Testis (tissue), 2 donors: ENCODE measurements at regions not wholly inside any gene's neighbourhood (a gene's known extent, or its start where the extent isn't known, plus 50 kb on each side); places are given as distances from the start of the nearest gene placed in this dataset.

ENCODE experiments used
- DNase-seq: peaks from one replicate; pipeline ENCODE4 v3.0.0-alpha.2; 2019
- H3K27ac ChIP-seq, 2 donors: fragments of 200-600 bp; sonication (generic); one replicate each; pipeline ENCODE4 v1.5.1; 2019
- H3K27me3 ChIP-seq: fragments of 200-600 bp; sonication (generic); one replicate; pipeline ENCODE4 v1.5.1; 2019
- H3K36me3 ChIP-seq: fragments of 200-600 bp; sonication (generic); one replicate; pipeline ENCODE4 v1.5.1; 2017; ENCODE audit warnings: low read depth; ENCODE audit errors: missing control alignments
- H3K4me1 ChIP-seq: fragments of 200-600 bp; sonication (generic); one replicate; pipeline ENCODE4 v1.5.1; 2019
- H3K4me3 ChIP-seq, 2 donors: fragments of 200-600 bp; sonication (generic); one replicate each; pipeline ENCODE4 v1.5.1; 2017 to 2019
- H3K9me3 ChIP-seq: fragments of 200-600 bp; sonication (generic); one replicate; pipeline ENCODE4 v1.5.1; 2017
- CTCF ChIP-seq, 3 experiments: fragments of 450-650 bp in 2 of 3; fragments of 200-600 bp in 1 of 3; sonication (generic) in 1 of 3; IDR thresholded peaks; one replicate each; pipeline ENCODE4 v1.5.1; 2016 to 2019; ENCODE audit warnings: antibody characterized with exemption in 3 of 3, mild to moderate bottlenecking in 2 of 3, moderate library complexity in 1 of 3
- POLR2A ChIP-seq: fragments of 450-650 bp; IDR thresholded peaks from one replicate; pipeline ENCODE4 v1.6.1; 2017; ENCODE audit warnings: antibody characterized with exemption, mild to moderate bottlenecking, moderate library complexity
- WGBS, 2 donors: methylation state at CpG; one replicate each; pipeline ENCODE4 v1.1.5; 2018; 5-methylcytosine and 5-hydroxymethylcytosine counted together
- intact Hi-C: fragments of 100-400 bp; cut with DNase I; formaldehyde crosslinking; loops from one replicate; pipeline ENCODE4 v1.15.1; 2023; ENCODE audit warnings: low total_unique reads

- no peak for DNase-seq
- peaks cover 19% of the 10 kb centered on the region for H3K4me1 ChIP-seq
- H3K27ac ChIP-seq, result no peak overlapping the region
- H3K36me3 ChIP-seq, result no peaks in the 10 kb centered on the region
- H3K27me3 ChIP-seq, result no peaks in the 10 kb centered on the region
- H3K4me3 ChIP-seq, result no peak overlapping the region
- H3K9me3 ChIP-seq, result no peaks in the 10 kb centered on the region
- TF ChIP-seq POLR2A (no peak), CTCF (IDR thresholded peaks at IDR 0.05) (no peak)
- intact Hi-C loops, result no loop called here
- WGBS, 2 donors, result 79 to 93% methylated on average over 1 of the region's 1 CpG
These were observed 116.5 kb downstream of the C9orf50 start for GRCh38 chr9:129504404-129504803.

- Histone ChIP-seq H3K36me3 (no peaks in the 10 kb centered on the region), H3K9me3 (no peaks in the 10 kb centered on the region), H3K27ac (peak overlapping the region; percentile 3 to 93), H3K4me1 (peaks cover 41% of the 10 kb centered on the region), H3K27me3 (no peaks in the 10 kb centered on the region), H3K4me3 (no peak overlapping the region)
- WGBS, 2 donors, result 48 to 59% methylated on average over 4 of the region's 4 CpGs
- no peak for DNase-seq
- TF ChIP-seq POLR2A (no peak), CTCF (IDR thresholded peaks at IDR 0.05) (no peak)
- intact Hi-C loops, result no loop called here
These were observed 119.1 kb downstream of the C9orf50 start for GRCh38 chr9:129501771-129502319.

- TF ChIP-seq POLR2A (no peak), CTCF (IDR thresholded peaks at IDR 0.05) (no peak)
- H3K4me1 ChIP-seq, result peaks cover 39% of the 10 kb centered on the region
- no peak for DNase-seq
- no peak overlapping the region for H3K4me3 ChIP-seq
- peak overlapping the region; percentile 93 to 94 for H3K27ac ChIP-seq
- H3K9me3 ChIP-seq, result no peaks in the 10 kb centered on the region
- 73 to 75% methylated on average over 12 of the region's 12 CpGs for WGBS, 2 donors
- intact Hi-C loops, result no loop called here
- no peaks in the 10 kb centered on the region for H3K27me3 ChIP-seq
- no peaks in the 10 kb centered on the region for H3K36me3 ChIP-seq
These were observed 119.8 kb downstream of the C9orf50 start for GRCh38 chr9:129500863-129501770.

GRCh38 chr9:129500161-129500862 lies 120.6 kb downstream of the C9orf50 start:
- Histone ChIP-seq H3K4me3 (no peak overlapping the region), H3K27me3 (no peaks in the 10 kb centered on the region), H3K36me3 (no peaks in the 10 kb centered on the region), H3K4me1 (peaks cover 44% of the 10 kb centered on the region), H3K9me3 (no peaks in the 10 kb centered on the region), H3K27ac (peak overlapping the region; percentile 93 to 94)
- DNase-seq, result peak; percentile 60
- WGBS, 2 donors, result 26 to 46% methylated on average over 15 to 18 of the region's 18 CpGs
- TF ChIP-seq POLR2A (no peak), CTCF (IDR thresholded peaks at IDR 0.05) (no peak)
- intact Hi-C loops, result no loop called here
